ENCODE measurements at regions not wholly inside any gene's neighbourhood (a gene's known extent, or its start where the extent isn't known, plus 50 kb on each side); places are given as distances from the start of the nearest gene placed in this dataset.

DNA sequence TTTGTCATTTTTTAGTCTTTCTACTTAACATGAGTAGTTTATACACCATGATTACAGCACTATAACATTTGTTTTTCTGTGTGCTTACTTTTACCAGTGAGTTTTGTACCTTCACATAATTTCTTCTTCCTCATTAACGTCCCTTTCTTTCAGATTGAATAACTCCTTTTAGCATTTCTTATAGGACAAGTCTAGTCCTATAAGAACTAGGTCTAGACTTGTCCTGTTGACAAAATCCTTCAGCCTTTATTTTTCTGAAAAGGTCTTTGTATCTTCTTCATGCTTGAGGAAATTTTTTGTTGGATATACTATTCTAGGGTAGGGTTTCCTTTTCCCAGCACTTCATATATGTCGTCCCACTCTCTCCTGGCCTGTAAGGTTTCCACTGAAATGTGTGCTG lies 253.3 kb upstream of the ARHGAP24 start:
- Mint-ChIP-seq H3K9me3 (peaks cover 62% of the 10 kb centered on the region), H3K4me3 (no peak overlapping the region), H3K27ac (no peak overlapping the region), H3K27me3 (ENCODE audit: low read depth) (no peaks in the 10 kb centered on the region), H3K36me3 (no peaks in the 10 kb centered on the region), H3K4me1 (no peaks in the 10 kb centered on the region)
- DNase-seq (ENCODE audit: low spot score in 2 of 2, unreplicated experiment in 2 of 2), result no peak
- TF ChIP-seq, protein P1, sequence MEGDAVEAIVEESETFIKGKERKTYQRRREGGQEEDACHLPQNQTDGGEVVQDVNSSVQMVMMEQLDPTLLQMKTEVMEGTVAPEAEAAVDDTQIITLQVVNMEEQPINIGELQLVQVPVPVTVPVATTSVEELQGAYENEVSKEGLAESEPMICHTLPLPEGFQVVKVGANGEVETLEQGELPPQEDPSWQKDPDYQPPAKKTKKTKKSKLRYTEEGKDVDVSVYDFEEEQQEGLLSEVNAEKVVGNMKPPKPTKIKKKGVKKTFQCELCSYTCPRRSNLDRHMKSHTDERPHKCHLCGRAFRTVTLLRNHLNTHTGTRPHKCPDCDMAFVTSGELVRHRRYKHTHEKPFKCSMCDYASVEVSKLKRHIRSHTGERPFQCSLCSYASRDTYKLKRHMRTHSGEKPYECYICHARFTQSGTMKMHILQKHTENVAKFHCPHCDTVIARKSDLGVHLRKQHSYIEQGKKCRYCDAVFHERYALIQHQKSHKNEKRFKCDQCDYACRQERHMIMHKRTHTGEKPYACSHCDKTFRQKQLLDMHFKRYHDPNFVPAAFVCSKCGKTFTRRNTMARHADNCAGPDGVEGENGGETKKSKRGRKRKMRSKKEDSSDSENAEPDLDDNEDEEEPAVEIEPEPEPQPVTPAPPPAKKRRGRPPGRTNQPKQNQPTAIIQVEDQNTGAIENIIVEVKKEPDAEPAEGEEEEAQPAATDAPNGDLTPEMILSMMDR (IDR thresholded peaks at IDR 0.05; ENCODE audit: unreplicated experiment), result no peak

DNA sequence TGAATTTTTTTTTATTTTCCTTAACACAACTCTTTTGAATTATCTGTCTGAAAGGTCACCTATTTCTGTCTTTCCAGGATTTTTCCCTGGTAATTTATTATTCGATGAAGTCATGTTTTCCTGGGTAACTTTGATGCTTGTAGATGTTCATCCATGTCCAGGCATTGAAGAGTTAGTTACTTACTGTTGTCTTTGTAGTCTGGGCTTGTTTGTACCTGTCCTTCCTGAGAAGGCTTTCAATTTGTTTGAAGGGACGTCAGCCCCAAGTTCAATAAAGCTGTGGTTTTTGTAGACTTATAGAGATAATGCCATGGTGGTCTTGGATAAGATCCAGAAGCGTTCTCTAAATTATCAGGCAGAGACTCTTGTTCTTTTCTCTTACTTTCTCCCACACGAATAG lies 252.4 kb upstream of the ARHGAP24 start:
- no peaks in the 10 kb centered on the region for H3K4me1 Mint-ChIP-seq
- H3K36me3 Mint-ChIP-seq, result no peaks in the 10 kb centered on the region
- TF ChIP-seq, protein P1 (IDR thresholded peaks at IDR 0.05; ENCODE audit: unreplicated experiment), result no peak
- no peaks in the 10 kb centered on the region for H3K27me3 Mint-ChIP-seq (ENCODE audit: low read depth)
- no peak for DNase-seq (ENCODE audit: low spot score in 2 of 2, unreplicated experiment in 2 of 2)
- no peak overlapping the region for H3K27ac Mint-ChIP-seq
- H3K4me3 Mint-ChIP-seq, result no peak overlapping the region
- H3K9me3 Mint-ChIP-seq, result peaks cover 62% of the 10 kb centered on the region

GRCh38 chr4:85228264-85228663 lies 246.7 kb upstream of the ARHGAP24 start:
- H3K4me3 Mint-ChIP-seq, result no peak overlapping the region

DNA sequence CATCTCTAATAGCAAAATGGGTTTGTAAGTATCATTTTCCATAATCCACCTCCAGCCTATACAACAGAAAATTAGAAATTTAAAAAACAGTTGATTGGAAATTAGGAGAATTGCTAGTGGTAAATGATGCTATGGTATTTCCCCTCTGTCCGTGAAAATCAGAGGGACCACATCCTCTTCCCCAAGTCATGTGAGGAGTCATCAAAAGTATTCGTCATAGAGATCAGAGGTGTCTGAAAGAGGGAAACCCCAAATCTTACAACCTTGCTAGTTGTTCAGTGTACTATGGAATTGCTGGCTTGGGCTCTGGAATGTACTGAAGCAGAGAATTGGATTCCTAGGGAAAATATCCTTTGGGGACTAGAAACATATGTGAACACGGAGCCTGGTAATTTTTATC lies 241.4 kb upstream of the ARHGAP24 start:
- H3K9me3 Mint-ChIP-seq, result no peaks in the 10 kb centered on the region
- H3K4me1 Mint-ChIP-seq, result no peaks in the 10 kb centered on the region
- H3K4me3 Mint-ChIP-seq, result no peak overlapping the region
- H3K27ac Mint-ChIP-seq, result no peak overlapping the region
- H3K36me3 Mint-ChIP-seq, result no peaks in the 10 kb centered on the region
- peaks cover 23% of the 10 kb centered on the region for H3K27me3 Mint-ChIP-seq (ENCODE audit: low read depth)
- DNase-seq (ENCODE audit: low spot score in 2 of 2, unreplicated experiment in 2 of 2), result no peak
- TF ChIP-seq, protein P1 (IDR thresholded peaks at IDR 0.05; ENCODE audit: unreplicated experiment), result no peak

More at GRCh38 chr4:85228264-85228663, 246.7 kb upstream of the ARHGAP24 start:
- H3K9me3 Mint-ChIP-seq, result peaks cover 30% of the 10 kb centered on the region
- H3K27ac Mint-ChIP-seq, result no peak overlapping the region
- H3K4me1 Mint-ChIP-seq, result no peaks in the 10 kb centered on the region
- TF ChIP-seq, protein P1 (IDR thresholded peaks at IDR 0.05; ENCODE audit: unreplicated experiment), result no peak
- peaks cover 6% of the 10 kb centered on the region for H3K27me3 Mint-ChIP-seq (ENCODE audit: low read depth)
- no peaks in the 10 kb centered on the region for H3K36me3 Mint-ChIP-seq
- no peak for DNase-seq (ENCODE audit: low spot score in 2 of 2, unreplicated experiment in 2 of 2)

GRCh38 chr4:85243857-85244256 lies 231.1 kb upstream of the ARHGAP24 start:
- Mint-ChIP-seq H3K4me1 (no peaks in the 10 kb centered on the region), H3K27me3 (ENCODE audit: low read depth) (peaks cover 35% of the 10 kb centered on the region), H3K27ac (no peak overlapping the region), H3K4me3 (no peak overlapping the region), H3K9me3 (peaks cover 12% of the 10 kb centered on the region), H3K36me3 (no peaks in the 10 kb centered on the region)
- no peak for DNase-seq (ENCODE audit: low spot score in 2 of 2, unreplicated experiment in 2 of 2)
- TF ChIP-seq, protein P1 (IDR thresholded peaks at IDR 0.05; ENCODE audit: unreplicated experiment), result no peak

GRCh38 chr4:85244638-85245037 lies 230.3 kb upstream of the ARHGAP24 start:
- TF ChIP-seq, protein P1 (IDR thresholded peaks at IDR 0.05; ENCODE audit: unreplicated experiment), result no peak
- H3K4me3 Mint-ChIP-seq, result no peak overlapping the region
- peaks cover 30% of the 10 kb centered on the region for H3K27me3 Mint-ChIP-seq (ENCODE audit: low read depth)
- no peaks in the 10 kb centered on the region for H3K4me1 Mint-ChIP-seq
- no peak for DNase-seq (ENCODE audit: low spot score in 2 of 2, unreplicated experiment in 2 of 2)
- no peaks in the 10 kb centered on the region for H3K36me3 Mint-ChIP-seq
- no peak overlapping the region for H3K27ac Mint-ChIP-seq
- peaks cover 6% of the 10 kb centered on the region for H3K9me3 Mint-ChIP-seq
